Loucy (cell line): ENCODE measurements at regions not wholly inside any gene's neighbourhood (a gene's known extent, or its start where the extent isn't known, plus 50 kb on each side); places are given as distances from the start of the nearest gene placed in this dataset.

ENCODE experiments used
- H2AFZ ChIP-seq: fragments of 200-600 bp; sonication (generic); 2 replicates; pipeline ENCODE4 v1.6.0; 2016; ENCODE audit warnings: antibody characterized with exemption, mild to moderate bottlenecking, low read length, moderate library complexity
- H3F3A ChIP-seq: fragments of 200-600 bp; 2 replicates; pipeline ENCODE4 v1.6.0; 2016; ENCODE audit warnings: antibody characterized with exemption, low read depth, mild to moderate bottlenecking
- H3K27me3 ChIP-seq: fragments of 200-600 bp; sonication (generic); 2 replicates; pipeline ENCODE4 v1.6.1; 2014; ENCODE audit warnings: low read length, mild to moderate bottlenecking; ENCODE audit not compliant: insufficient read depth, poor library complexity, severe bottlenecking
- H3K36me3 ChIP-seq: fragments of 200-600 bp; sonication (generic); 2 replicates; pipeline ENCODE4 v1.6.1; 2016; ENCODE audit warnings: low read length; ENCODE audit not compliant: insufficient read depth
- H3K4me1 ChIP-seq: fragments of 200-600 bp; sonication (generic); 2 replicates; pipeline ENCODE4 v1.5.1; 2014; ENCODE audit warnings: low read length, mild to moderate bottlenecking; ENCODE audit not compliant: insufficient read depth, poor library complexity, severe bottlenecking
- H3K4me2 ChIP-seq: fragments of 200-600 bp; sonication (generic); 2 replicates; pipeline ENCODE4 v1.6.0; 2014; ENCODE audit warnings: antibody characterized with exemption, low read length, low read depth, mild to moderate bottlenecking; ENCODE audit not compliant: poor library complexity, severe bottlenecking
- H3K4me3 ChIP-seq: fragments of 200-600 bp; sonication (generic); 2 replicates; pipeline ENCODE4 v1.5.1; 2014; ENCODE audit warnings: low read length, mild to moderate bottlenecking, mixed read lengths; ENCODE audit not compliant: poor library complexity, severe bottlenecking
- H3K79me2 ChIP-seq: fragments of 200-600 bp; sonication (generic); 2 replicates; pipeline ENCODE4 v1.6.1; 2014; ENCODE audit warnings: low read length; ENCODE audit not compliant: insufficient read depth
- H3K9ac ChIP-seq: fragments of 200-600 bp; sonication (generic); 2 replicates; pipeline ENCODE4 v1.6.0; 2014; ENCODE audit warnings: mild to moderate bottlenecking, low read depth, low read length, moderate library complexity; ENCODE audit not compliant: poor library complexity, severe bottlenecking
- H3K9me2 ChIP-seq: fragments of 200-600 bp; sonication (generic); replicated peaks from 2 replicates; pipeline ENCODE4 v1.6.1; 2016; ENCODE audit warnings: low read depth, low read length, mixed read lengths
- H3K9me3 ChIP-seq: fragments of 200-600 bp; sonication (generic); 2 replicates; pipeline ENCODE4 v1.6.1; 2014; ENCODE audit warnings: mild to moderate bottlenecking, antibody characterized with exemption, low read length, low read depth; ENCODE audit not compliant: insufficient read depth
- H4K20me1 ChIP-seq: fragments of 200-600 bp; sonication (generic); 2 replicates; pipeline ENCODE4 v1.6.0; 2014; ENCODE audit warnings: antibody characterized with exemption, low read length, mild to moderate bottlenecking; ENCODE audit not compliant: insufficient read depth, poor library complexity, severe bottlenecking
- CTCF ChIP-seq: fragments of 200-600 bp; sonication (generic); conservative IDR thresholded peaks from 2 replicates; pipeline ENCODE4 v1.5.1; 2014; ENCODE audit warnings: mild to moderate bottlenecking, antibody characterized with exemption, low read length
- EZH2phosphoT487 ChIP-seq: fragments of 200-600 bp; IDR thresholded peaks from 2 replicates; pipeline ENCODE4 v1.6.1; 2018; ENCODE audit warnings: antibody characterized with exemption, mild to moderate bottlenecking, moderate library complexity, borderline replicate concordance

- TF ChIP-seq EZH2phosphoT487 (no peak), CTCF (no peak)
- Histone ChIP-seq H3K9ac (no peak overlapping the region), H3K9me3 (no peaks in the 10 kb centered on the region), H3K4me3 (no peak overlapping the region), H3K36me3 (no peaks in the 10 kb centered on the region), H2AFZ (no peak overlapping the region), H4K20me1 (no peaks in the 10 kb centered on the region), H3F3A (no peaks in the 10 kb centered on the region), H3K4me1 (no peaks in the 10 kb centered on the region), H3K79me2 (no peaks in the 10 kb centered on the region), H3K9me2 (no peaks in the 10 kb centered on the region), H3K4me2 (no peak overlapping the region), H3K27me3 (no peaks in the 10 kb centered on the region)
Measured at GRCh38 chr1:90621986-90622385, 95.1 kb downstream of the BARHL2 start.

- H3K4me3 ChIP-seq: no peak overlapping the region
- H3F3A ChIP-seq: no peaks in the 10 kb centered on the region
- H3K4me1 ChIP-seq: no peaks in the 10 kb centered on the region
- H4K20me1 ChIP-seq: no peaks in the 10 kb centered on the region
- H3K27me3 ChIP-seq: no peaks in the 10 kb centered on the region
- peak; percentile 54 for TF ChIP-seq CTCF
- no peak for TF ChIP-seq EZH2phosphoT487
- no peaks in the 10 kb centered on the region for H3K79me2 ChIP-seq
- no peak overlapping the region for H3K9ac ChIP-seq
- H3K9me2 ChIP-seq: no peaks in the 10 kb centered on the region
- H3K4me2 ChIP-seq: no peak overlapping the region
- H3K9me3 ChIP-seq: no peaks in the 10 kb centered on the region
- H3K36me3 ChIP-seq: no peaks in the 10 kb centered on the region
- H2AFZ ChIP-seq: no peak overlapping the region
Measured at GRCh38 chr1:90616395-90616794, 100.7 kb downstream of the BARHL2 start.

DNA sequence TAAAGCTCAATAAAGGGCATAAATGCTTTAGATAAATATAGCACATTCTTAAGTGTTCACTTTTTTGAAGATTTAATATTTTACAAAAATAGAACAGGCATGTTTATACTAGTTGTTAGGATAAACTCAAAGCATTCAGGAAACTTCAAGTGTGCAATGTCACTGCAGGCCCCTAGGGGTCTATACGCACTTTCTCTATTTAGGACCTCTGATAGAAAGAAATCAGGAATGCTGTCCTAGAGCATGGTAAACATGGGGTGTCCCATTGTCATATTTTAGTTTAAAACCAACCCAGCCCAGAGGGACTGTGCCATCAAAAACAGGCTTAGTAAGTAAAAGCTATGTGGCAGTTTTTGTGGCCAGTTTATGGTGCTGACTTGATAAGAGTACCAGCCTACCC, 102.2 kb downstream of the BARHL2 start:
- no peaks in the 10 kb centered on the region for H3K9me3 ChIP-seq
- H3K4me1 ChIP-seq: no peaks in the 10 kb centered on the region
- no peaks in the 10 kb centered on the region for H3K9me2 ChIP-seq
- peak; percentile 70 for TF ChIP-seq CTCF
- no peak for TF ChIP-seq EZH2phosphoT487
- no peaks in the 10 kb centered on the region for H3K79me2 ChIP-seq
- H3K36me3 ChIP-seq: no peaks in the 10 kb centered on the region
- no peaks in the 10 kb centered on the region for H4K20me1 ChIP-seq
- H3K4me3 ChIP-seq: no peak overlapping the region
- no peak overlapping the region for H3K9ac ChIP-seq
- H2AFZ ChIP-seq: no peak overlapping the region
- no peaks in the 10 kb centered on the region for H3K27me3 ChIP-seq
- H3F3A ChIP-seq: no peaks in the 10 kb centered on the region
- H3K4me2 ChIP-seq: no peak overlapping the region
